Calu3 (cell line): ENCODE measurements at regions not wholly inside any gene's neighbourhood (a gene's known extent, or its start where the extent isn't known, plus 50 kb on each side); places are given as distances from the start of the nearest gene placed in this dataset.

Source experiments
- BruUV-seq: library from RNA; stranded (reverse); fragments of 400-500 nt; replicated peaks from 2 replicates; lab custom pipeline; 2021; lab: Mats Ljungman, UMichigan
- CTCF ChIA-PET: fragments of 300-600 bp; sonication (Branson Sonifier 250); formaldehyde crosslinking; loops from one replicate; lab custom pipeline; 2022; ENCODE audit warnings: antibody characterized with exemption; lab: Charles Lee
- DNase-seq: peaks from one replicate; pipeline ENCODE4 v3.0.0; 2022
- H3K27ac Mint-ChIP-seq: one replicate; pipeline ENCODE4 v1.8.0; 2022; ENCODE audit warnings: mixed read lengths; ENCODE audit not compliant: unreplicated experiment
- H3K27me3 Mint-ChIP-seq: one replicate; pipeline ENCODE4 v1.8.0; 2022; ENCODE audit warnings: mixed read lengths; ENCODE audit not compliant: unreplicated experiment
- H3K36me3 Mint-ChIP-seq: one replicate; pipeline ENCODE4 v1.8.0; 2022; ENCODE audit warnings: mild to moderate bottlenecking, moderate library complexity, mixed read lengths; ENCODE audit not compliant: insufficient read depth, unreplicated experiment
- H3K4me1 Mint-ChIP-seq: one replicate; pipeline ENCODE4 v1.8.0; 2022; ENCODE audit warnings: mild to moderate bottlenecking, low read depth, mixed read lengths; ENCODE audit not compliant: unreplicated experiment
- H3K4me3 Mint-ChIP-seq: one replicate; pipeline ENCODE4 v1.8.0; 2022; ENCODE audit warnings: mild to moderate bottlenecking, low read depth, moderate library complexity, mixed read lengths; ENCODE audit not compliant: unreplicated experiment
- H3K9me3 Mint-ChIP-seq: one replicate; pipeline ENCODE4 v1.8.0; 2022; ENCODE audit warnings: low read depth, mixed read lengths; ENCODE audit not compliant: unreplicated experiment
- CTCF ChIP-seq: fragments of 200-600 bp; IDR thresholded peaks from one replicate; pipeline ENCODE4 v1.8.0; 2022; ENCODE audit warnings: antibody characterized with exemption; ENCODE audit not compliant: unreplicated experiment
- intact Hi-C: fragments of 100-400 bp; cut with micrococcal nuclease; formaldehyde crosslinking; loops from one replicate; pipeline ENCODE4 v1.10.0; 2022; ENCODE audit not compliant: unreplicated experiment

DNA sequence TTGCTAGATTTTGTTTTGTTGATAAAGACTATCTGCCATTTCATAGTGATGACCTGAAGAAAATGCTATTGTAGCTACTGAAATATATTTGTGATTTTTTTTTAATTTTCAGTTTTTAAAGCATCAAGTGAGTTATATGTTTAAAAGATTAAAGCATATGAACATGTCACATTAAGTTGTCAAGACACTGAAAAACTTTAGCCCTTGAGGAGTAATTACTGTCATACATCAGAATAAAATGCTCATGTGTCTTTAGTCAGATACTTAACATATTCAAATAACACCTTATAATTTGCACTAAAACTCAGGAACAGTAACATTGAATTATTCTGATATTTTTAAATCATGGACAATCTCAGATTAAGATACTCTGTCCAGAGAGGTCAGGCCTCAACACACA is 108.1 kb upstream of the ATXN7L3B start:
- no peaks in the 10 kb centered on the region for H3K27me3 Mint-ChIP-seq
- H3K4me1 Mint-ChIP-seq, result peaks cover 16% of the 10 kb centered on the region
- peaks cover 3% of the 10 kb centered on the region for H3K9me3 Mint-ChIP-seq
- no peaks in the 10 kb centered on the region for H3K36me3 Mint-ChIP-seq
- no TSS peak for BruUV-seq
- H3K4me3 Mint-ChIP-seq, result no peak overlapping the region
- no peak for TF ChIP-seq CTCF
- H3K27ac Mint-ChIP-seq, result no peak overlapping the region
- DNase-seq, result no peak
- CTCF ChIA-PET, result no interaction called here
- intact Hi-C loops, result no loop called here

DNA sequence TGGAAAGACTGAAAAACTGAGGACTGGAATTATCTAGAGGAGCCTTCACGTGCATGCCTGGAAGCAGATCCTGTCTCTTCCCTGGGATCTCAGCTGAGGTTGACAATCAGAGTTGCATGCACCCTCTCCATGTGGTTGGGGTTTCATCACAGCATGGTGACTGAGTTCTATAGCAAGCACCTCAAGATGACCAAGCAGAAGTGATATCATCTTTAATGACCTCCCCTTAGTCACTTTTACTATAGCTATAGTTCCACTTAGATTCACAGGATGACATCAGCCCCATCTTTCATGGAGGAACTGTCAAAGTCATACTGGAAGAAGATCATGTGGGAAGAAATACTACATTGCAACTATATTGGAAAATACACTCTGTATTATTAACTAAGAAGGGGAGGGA is 105.8 kb upstream of the ATXN7L3B start:
- no peaks in the 10 kb centered on the region for H3K36me3 Mint-ChIP-seq
- BruUV-seq, result no TSS peak
- no peaks in the 10 kb centered on the region for H3K4me1 Mint-ChIP-seq
- H3K9me3 Mint-ChIP-seq, result no peaks in the 10 kb centered on the region
- no peak for TF ChIP-seq CTCF
- H3K27ac Mint-ChIP-seq, result no peak overlapping the region
- DNase-seq, result no peak
- H3K4me3 Mint-ChIP-seq, result no peak overlapping the region
- no peaks in the 10 kb centered on the region for H3K27me3 Mint-ChIP-seq
- intact Hi-C loops, result no loop called here
- CTCF ChIA-PET, result no interaction called here

- no peak for DNase-seq
- Mint-ChIP-seq H3K36me3 (no peaks in the 10 kb centered on the region), H3K4me3 (no peak overlapping the region), H3K27ac (no peak overlapping the region), H3K9me3 (no peaks in the 10 kb centered on the region), H3K4me1 (no peaks in the 10 kb centered on the region), H3K27me3 (no peaks in the 10 kb centered on the region)
- intact Hi-C loops, result no loop called here
- CTCF ChIA-PET, result no interaction called here
- no peak for TF ChIP-seq CTCF
- BruUV-seq, result no TSS peak
These were observed 97.2 kb upstream of the ATXN7L3B start for GRCh38 chr12:74440469-74440868.

- intact Hi-C loops, result no loop called here
- DNase-seq, result no peak
- H3K4me3 Mint-ChIP-seq, result no peak overlapping the region
- H3K4me1 Mint-ChIP-seq, result no peaks in the 10 kb centered on the region
- CTCF ChIA-PET, result no interaction called here
- no TSS peak for BruUV-seq
- no peak overlapping the region for H3K27ac Mint-ChIP-seq
- H3K9me3 Mint-ChIP-seq, result no peaks in the 10 kb centered on the region
- no peak for TF ChIP-seq CTCF
- no peaks in the 10 kb centered on the region for H3K36me3 Mint-ChIP-seq
- H3K27me3 Mint-ChIP-seq, result no peaks in the 10 kb centered on the region
These were observed 95.8 kb upstream of the ATXN7L3B start for GRCh38 chr12:74441872-74442271.
